NCI-H2081 treated with DMSO at 0.1 percent for 48 hours (cell line): ENCODE measurements at regions not wholly inside any gene's neighbourhood (a gene's known extent, or its start where the extent isn't known, plus 50 kb on each side); places are given as distances from the start of the nearest gene placed in this dataset.
"Not testable (repeated sequence)": the region's sequence is repeated elsewhere in the genome, so short reads cannot be mapped to it uniquely, and the experiment has no call there.

ENCODE experiments used
- DNase-seq: peaks from one replicate; lab custom pipeline; 2025; lab: John Stamatoyannopoulos, UW

- DNase-seq: no peak
These were observed 221.6 kb upstream of the CTNND2 start for GRCh38 chr5:12125895-12126294.

GRCh38 chr5:12119657-12120056, 215.4 kb upstream of the CTNND2 start:
- no peak for DNase-seq

- DNase-seq: no peak
These were observed 209.8 kb upstream of the CTNND2 start for GRCh38 chr5:12114075-12114474.

GRCh38 chr5:12113062-12113461, 208.8 kb upstream of the CTNND2 start:
- DNase-seq: no peak

GRCh38 chr5:12111261-12111660, 207.0 kb upstream of the CTNND2 start:
- no peak for DNase-seq

GRCh38 chr5:12110629-12111028, 206.4 kb upstream of the CTNND2 start:
- DNase-seq: no peak

- DNase-seq: no peak
These were observed 204.9 kb upstream of the CTNND2 start for GRCh38 chr5:12109075-12109688.

GRCh38 chr5:12102151-12102550, 197.9 kb upstream of the CTNND2 start:
- DNase-seq: no peak

GRCh38 chr5:12100542-12100941, 196.3 kb upstream of the CTNND2 start:
- DNase-seq: no peak

GRCh38 chr5:12099296-12099695, 195.1 kb upstream of the CTNND2 start:
- DNase-seq: no peak

- no peak for DNase-seq
These were observed 191.6 kb upstream of the CTNND2 start for GRCh38 chr5:12095808-12096281.

GRCh38 chr5:12093586-12093985, 189.3 kb upstream of the CTNND2 start:
- DNase-seq: no peak

GRCh38 chr5:12080761-12081160, 176.5 kb upstream of the CTNND2 start:
- DNase-seq: no peak

- DNase-seq: not testable (repeated sequence)
These were observed 174.0 kb upstream of the CTNND2 start for GRCh38 chr5:12078286-12078685.

GRCh38 chr5:12073426-12073825, 169.2 kb upstream of the CTNND2 start:
- DNase-seq: no peak

- no peak for DNase-seq
These were observed 168.2 kb upstream of the CTNND2 start for GRCh38 chr5:12072441-12072840.

- DNase-seq: no peak
These were observed 167.2 kb upstream of the CTNND2 start for GRCh38 chr5:12071455-12071854.

GRCh38 chr5:12023614-12024241, 119.5 kb upstream of the CTNND2 start:
- peak; percentile 66 for DNase-seq

- no peak for DNase-seq
These were observed 118.2 kb upstream of the CTNND2 start for GRCh38 chr5:12022444-12022843.

- no peak for DNase-seq
These were observed 115.1 kb upstream of the CTNND2 start for GRCh38 chr5:12019306-12019705.

GRCh38 chr5:12017007-12017406, 112.8 kb upstream of the CTNND2 start:
- no peak for DNase-seq

GRCh38 chr5:12016159-12016746, 112.0 kb upstream of the CTNND2 start:
- no peak for DNase-seq

- no peak for DNase-seq
These were observed 109.1 kb upstream of the CTNND2 start for GRCh38 chr5:12013351-12013750.

GRCh38 chr5:12003680-12004079, 99.4 kb upstream of the CTNND2 start:
- DNase-seq: no peak
